ENCODE measurements at regions not wholly inside any gene's neighbourhood (a gene's known extent, or its start where the extent isn't known, plus 50 kb on each side); places are given as distances from the start of the nearest gene placed in this dataset.
"Not testable (repeated sequence)": the region's sequence is repeated elsewhere in the genome, so short reads cannot be mapped to it uniquely, and the experiment has no call there.

DNA sequence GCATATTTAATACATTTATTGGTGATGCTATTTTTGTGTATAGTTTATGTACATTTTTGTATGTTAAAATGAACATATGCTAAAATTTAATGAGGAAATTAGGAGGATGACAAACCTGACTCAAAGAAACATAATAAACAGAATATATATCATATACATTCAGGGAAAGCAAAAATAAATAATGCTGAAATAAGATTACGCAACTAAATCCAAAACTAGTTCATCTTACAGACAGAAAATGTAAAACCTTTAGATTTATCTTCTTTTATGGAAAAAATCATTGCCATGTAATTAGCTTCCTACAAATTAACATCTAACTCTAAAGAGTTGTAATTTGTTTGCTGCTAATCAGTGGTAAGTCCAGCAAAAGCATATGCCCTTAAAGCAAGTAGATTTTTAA is 216.5 kb downstream of the PTN start:
- ATAC-seq, result no peak
- intact Hi-C loops (cut with DNase I), result no loop called here
- no peak for DNase-seq (ENCODE audit: missing footprints)

GRCh38 chr7:137122145-137122544 is 221.4 kb downstream of the PTN start:
- no peak for ATAC-seq
- intact Hi-C loops (cut with DNase I), result no loop called here
- no peak for DNase-seq (ENCODE audit: missing footprints)

GRCh38 chr7:137120690-137121089 is 222.8 kb downstream of the PTN start:
- DNase-seq (ENCODE audit: missing footprints), result no peak
- ATAC-seq, result no peak
- intact Hi-C loops (cut with DNase I), result no loop called here

DNA sequence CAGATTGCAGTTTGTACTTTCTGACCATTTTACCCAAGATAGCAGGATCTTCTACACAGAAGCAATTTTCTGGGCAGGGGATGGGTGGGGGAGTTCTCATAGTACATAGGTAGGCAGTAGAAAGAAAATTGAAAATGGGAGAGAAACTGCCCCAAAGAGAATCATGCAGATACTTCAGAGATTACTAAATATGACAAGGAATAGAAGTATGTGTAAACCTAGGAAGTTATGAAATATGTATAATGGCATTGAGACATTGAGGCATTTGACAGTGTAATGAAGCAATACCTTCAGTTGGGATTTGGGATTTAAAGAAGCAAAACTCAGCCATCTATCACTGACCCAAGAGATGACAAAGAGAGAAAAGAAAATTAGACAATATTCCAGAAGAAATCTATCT is 233.0 kb downstream of the PTN start:
- DNase-seq (ENCODE audit: missing footprints), result no peak
- intact Hi-C loops (cut with DNase I), result no loop called here

GRCh38 chr7:137110091-137110509 is 233.4 kb downstream of the PTN start:
- intact Hi-C loops (cut with DNase I), result no loop called here
- DNase-seq (ENCODE audit: missing footprints), result no peak
- no peak for ATAC-seq

More for the DNA sequence above, 233.0 kb downstream of the PTN start:
- no peak for ATAC-seq

DNA sequence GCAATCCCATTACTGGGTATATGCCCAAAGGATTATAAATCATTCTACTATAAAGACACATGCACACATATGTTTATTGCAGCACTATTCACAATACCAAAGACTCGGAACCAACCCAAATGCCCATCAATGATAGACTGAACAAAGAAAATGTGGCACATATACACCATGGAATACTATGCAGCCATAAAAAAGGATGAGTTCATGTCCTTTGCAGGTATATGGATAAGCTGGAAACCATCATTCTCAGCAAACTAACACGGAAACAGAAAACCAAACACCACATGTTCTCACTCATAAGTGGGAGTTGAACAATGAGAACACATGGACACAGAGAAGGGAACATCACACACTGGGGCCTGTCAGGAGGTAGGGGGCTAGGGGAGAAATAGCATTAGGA is 235.7 kb downstream of the PTN start:
- ATAC-seq; DNase-seq (ENCODE audit: missing footprints); intact Hi-C loops (cut with DNase I): not testable (repeated sequence)

- ATAC-seq; intact Hi-C loops (cut with DNase I); DNase-seq (ENCODE audit: missing footprints): not testable (repeated sequence)
These were observed 235.1 kb downstream of the CHRM2 start for GRCh38 chr7:137103526-137103925.

DNA sequence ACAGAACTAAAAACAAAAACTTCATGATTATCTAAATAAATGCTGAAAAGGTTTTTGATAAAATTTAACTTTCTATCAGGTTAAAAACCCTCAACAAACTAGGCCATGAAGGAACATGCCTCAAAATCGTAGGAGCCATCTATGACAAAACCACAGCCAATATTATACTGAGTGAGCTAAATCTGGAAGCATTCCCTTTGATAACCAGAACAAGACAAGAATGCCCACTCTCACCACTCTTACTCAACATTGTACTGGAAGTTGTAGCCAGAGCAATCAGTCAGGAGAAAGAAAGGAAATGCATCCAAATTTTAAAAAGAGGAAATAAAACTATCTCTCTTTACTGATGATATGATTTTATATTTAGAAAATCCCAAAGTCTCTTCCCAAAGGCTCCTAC is 228.7 kb downstream of the CHRM2 start:
- ATAC-seq, result peak; percentile 41
- DNase-seq (ENCODE audit: missing footprints), result no peak
- intact Hi-C loops (cut with DNase I), result no loop called here

DNA sequence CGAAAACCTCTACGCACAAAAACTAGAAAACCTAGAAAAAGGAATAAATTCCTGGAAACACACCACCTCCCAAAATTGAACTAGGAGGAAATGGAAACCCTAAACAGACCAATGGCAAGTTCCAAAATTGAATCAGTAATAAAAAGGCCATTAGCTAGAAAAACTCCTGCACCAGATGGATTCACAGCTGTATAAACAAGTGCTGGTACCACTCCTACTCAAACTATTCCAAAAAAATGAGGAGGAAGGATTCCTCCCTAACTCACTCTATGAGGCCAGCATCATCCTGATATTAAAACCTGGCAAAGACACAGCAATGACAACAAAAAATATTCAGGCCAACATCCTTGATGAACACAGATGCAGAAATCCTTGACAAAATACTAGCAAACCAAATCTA is 228.2 kb downstream of the CHRM2 start:
- peak; percentile 91 for ATAC-seq

GRCh38 chr7:137093198-137093597 is 224.7 kb downstream of the CHRM2 start:
- no peak for DNase-seq (ENCODE audit: missing footprints)
- ATAC-seq, result peak; percentile 29
- intact Hi-C loops (cut with DNase I), result no loop called here

More for the DNA sequence above, 228.2 kb downstream of the CHRM2 start:
- DNase-seq (ENCODE audit: missing footprints), result no peak
- intact Hi-C loops (cut with DNase I), result no loop called here

- ATAC-seq (peak; percentile 73), DNase-seq (ENCODE audit: missing footprints) (no peak)
- intact Hi-C loops (cut with DNase I), result no loop called here
These were observed 222.9 kb downstream of the CHRM2 start for GRCh38 chr7:137091396-137091795.

DNA sequence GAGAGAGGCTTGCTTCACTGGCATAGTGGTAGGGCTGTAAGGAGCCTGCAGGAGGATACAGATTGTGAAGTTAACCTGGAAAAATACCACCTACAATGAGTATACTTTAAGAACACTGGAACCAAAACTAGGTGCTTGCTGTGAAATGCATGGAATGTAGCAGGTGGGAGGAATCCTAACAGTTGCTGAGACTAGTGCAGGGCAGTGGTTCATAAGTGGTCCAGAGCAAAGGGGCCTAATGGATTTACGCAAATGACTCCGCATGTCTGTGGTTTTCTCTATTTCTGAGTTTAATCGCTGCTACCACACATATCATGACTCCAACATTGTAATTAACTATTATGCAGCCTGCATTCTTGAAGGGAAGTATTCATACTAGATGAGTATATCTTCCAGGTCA is 218.4 kb downstream of the CHRM2 start:
- ATAC-seq (no peak), DNase-seq (ENCODE audit: missing footprints) (no peak)
- intact Hi-C loops (cut with DNase I), result no loop called here

- ATAC-seq (no peak), DNase-seq (ENCODE audit: missing footprints) (no peak)
- intact Hi-C loops (cut with DNase I), result loop anchor here (2.0 to 5.0 kb wide), 2 partner anchors 122 to 214 kb away; no protein-coding TSS in a partner anchor
These were observed 216.3 kb downstream of the CHRM2 start for GRCh38 chr7:137084607-137085380.

GRCh38 chr7:137082391-137082790 is 213.9 kb downstream of the CHRM2 start:
- ATAC-seq, result no peak
- intact Hi-C loops (cut with DNase I), result loop anchor here (5.0 kb wide), 1 partner anchor 120 kb away; no protein-coding TSS in a partner anchor
- no peak for DNase-seq (ENCODE audit: missing footprints)

GRCh38 chr7:137081321-137082093 is 213.1 kb downstream of the CHRM2 start:
- intact Hi-C loops (cut with DNase I), result loop anchor here (5.0 kb wide), 1 partner anchor 119 kb away; no protein-coding TSS in a partner anchor
- ATAC-seq, result peak; percentile 96
- DNase-seq (ENCODE audit: missing footprints), result peak; percentile 81

DNA sequence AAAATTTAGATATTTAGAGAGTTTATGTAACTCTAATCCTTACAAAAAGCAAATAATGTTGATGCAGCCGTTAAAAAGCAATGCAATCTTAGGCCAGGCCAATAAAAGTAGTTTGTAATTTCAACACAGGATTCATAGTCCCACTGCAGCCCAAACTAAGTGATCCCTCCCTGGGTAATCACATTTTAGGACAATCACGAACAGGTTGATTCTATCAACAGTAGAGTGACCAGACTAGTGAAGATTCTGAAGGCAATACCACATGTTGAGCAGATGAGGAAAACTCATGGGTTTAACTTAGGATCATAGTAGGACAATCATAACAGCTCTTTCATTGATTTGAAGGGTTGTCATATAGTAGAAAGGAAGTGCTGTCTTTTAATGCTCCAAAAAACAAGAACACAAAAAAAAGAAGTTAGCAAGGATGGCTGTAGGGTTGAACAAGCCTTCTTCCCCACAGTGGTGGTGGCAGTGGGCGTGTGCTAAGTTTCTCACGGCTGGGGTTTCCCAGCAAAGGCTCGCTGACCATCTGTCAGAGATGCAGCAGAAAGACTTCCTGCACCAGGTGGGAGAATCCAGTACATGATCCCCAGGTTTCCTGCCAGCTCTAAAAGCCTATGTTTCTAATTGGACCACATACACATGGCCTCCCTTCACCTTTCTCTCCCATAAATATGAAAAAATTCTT is 212.2 kb downstream of the CHRM2 start:
- ATAC-seq (peak; percentile 63), DNase-seq (ENCODE audit: missing footprints) (no peak)
- intact Hi-C loops (cut with DNase I), result loop anchor here (5.0 kb wide), 1 partner anchor 118 kb away; no protein-coding TSS in a partner anchor

GRCh38 chr7:137078781-137079180 is 210.3 kb downstream of the CHRM2 start:
- ATAC-seq, result no peak
- intact Hi-C loops (cut with DNase I), result no loop called here
- no peak for DNase-seq (ENCODE audit: missing footprints)

GRCh38 chr7:137074391-137075030 is 206.1 kb downstream of the CHRM2 start:
- intact Hi-C loops (cut with DNase I), result no loop called here
- DNase-seq (ENCODE audit: missing footprints), result no peak
- no peak for ATAC-seq
